ENCODE measurements at regions not wholly inside any gene's neighbourhood (a gene's known extent, or its start where the extent isn't known, plus 50 kb on each side); places are given as distances from the start of the nearest gene placed in this dataset.
"Not testable (repeated sequence)": the region's sequence is repeated elsewhere in the genome, so short reads cannot be mapped to it uniquely, and the experiment has no call there.

DNA sequence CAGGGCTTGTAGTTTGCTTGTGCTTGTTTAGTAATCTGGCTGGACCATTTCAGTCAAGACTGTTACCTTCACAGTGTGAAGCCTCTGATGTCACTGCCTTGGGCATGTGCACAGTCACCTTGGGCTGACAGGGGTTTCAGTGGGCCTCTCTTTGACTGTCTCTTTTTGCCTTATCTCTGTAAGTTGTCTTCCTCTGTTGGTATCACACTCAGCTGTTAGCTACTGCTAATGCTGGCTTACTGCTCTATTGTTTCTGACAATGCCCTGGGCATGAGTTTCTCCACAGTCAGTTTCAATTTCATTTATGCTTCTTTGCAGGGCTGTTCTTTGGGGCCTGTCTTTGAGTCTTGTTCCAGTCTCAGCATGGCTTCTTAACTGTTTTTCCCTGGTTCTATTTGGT lies 201.9 kb upstream of the SHH start:
- TF ChIP-seq, protein P1, sequence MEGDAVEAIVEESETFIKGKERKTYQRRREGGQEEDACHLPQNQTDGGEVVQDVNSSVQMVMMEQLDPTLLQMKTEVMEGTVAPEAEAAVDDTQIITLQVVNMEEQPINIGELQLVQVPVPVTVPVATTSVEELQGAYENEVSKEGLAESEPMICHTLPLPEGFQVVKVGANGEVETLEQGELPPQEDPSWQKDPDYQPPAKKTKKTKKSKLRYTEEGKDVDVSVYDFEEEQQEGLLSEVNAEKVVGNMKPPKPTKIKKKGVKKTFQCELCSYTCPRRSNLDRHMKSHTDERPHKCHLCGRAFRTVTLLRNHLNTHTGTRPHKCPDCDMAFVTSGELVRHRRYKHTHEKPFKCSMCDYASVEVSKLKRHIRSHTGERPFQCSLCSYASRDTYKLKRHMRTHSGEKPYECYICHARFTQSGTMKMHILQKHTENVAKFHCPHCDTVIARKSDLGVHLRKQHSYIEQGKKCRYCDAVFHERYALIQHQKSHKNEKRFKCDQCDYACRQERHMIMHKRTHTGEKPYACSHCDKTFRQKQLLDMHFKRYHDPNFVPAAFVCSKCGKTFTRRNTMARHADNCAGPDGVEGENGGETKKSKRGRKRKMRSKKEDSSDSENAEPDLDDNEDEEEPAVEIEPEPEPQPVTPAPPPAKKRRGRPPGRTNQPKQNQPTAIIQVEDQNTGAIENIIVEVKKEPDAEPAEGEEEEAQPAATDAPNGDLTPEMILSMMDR (IDR thresholded peaks at IDR 0.05; ENCODE audit: borderline replicate concordance, extremely low read depth, insufficient read depth), result no peak
- H3K9ac ChIP-seq (ENCODE audit: low read length in 3 of 3), result no peak overlapping the region
- peaks cover 0 to 4% (median 0%) of the 10 kb centered on the region in 3 donors for H3K9me3 ChIP-seq (ENCODE audit: control insufficient read depth in 2 of 3, insufficient read depth in 1 of 3, low read length in 3 of 3)
- DNase-seq, result no peak
- H3K4me1 ChIP-seq (ENCODE audit: control insufficient read depth in 2 of 3, insufficient read depth in 2 of 3, low read depth in 1 of 3, low read length in 3 of 3), result no peaks in the 10 kb centered on the region
- no peak overlapping the region for H3K27ac ChIP-seq (ENCODE audit: low read depth in 2 of 2, low read length in 2 of 2)
- intact Hi-C loops (cut with DNase I), result no loop called here
- no peaks in the 10 kb centered on the region for H3K36me3 ChIP-seq (ENCODE audit: control insufficient read depth in 2 of 3, insufficient read depth in 3 of 3, low read length in 3 of 3)
- H3K4me3 ChIP-seq (ENCODE audit: low read length in 3 of 3), result no peak overlapping the region
- no peaks in the 10 kb centered on the region for H3K27me3 ChIP-seq (ENCODE audit: control insufficient read depth, insufficient read depth, low read length)
- no peak for FAIRE-seq

DNA sequence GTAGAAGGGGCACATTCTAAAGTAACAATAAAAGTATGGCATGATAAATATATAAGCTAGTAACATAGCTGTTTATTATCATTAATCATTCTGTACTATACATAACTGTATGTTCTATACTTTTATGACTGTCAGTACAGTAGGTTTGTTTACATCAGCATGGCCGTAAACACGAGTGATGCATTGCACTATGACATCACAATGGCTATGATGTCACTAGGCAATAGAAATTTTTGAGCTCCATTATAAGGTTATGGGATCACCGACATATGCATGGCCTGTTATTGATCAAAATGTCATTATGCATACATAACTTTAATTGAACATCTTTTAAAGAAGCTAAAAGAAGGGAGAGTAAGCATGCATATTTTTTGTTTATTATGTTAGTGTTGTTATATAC lies 200.1 kb upstream of the SHH start:
- H3K9ac ChIP-seq (ENCODE audit: low read length in 3 of 3), result no peak overlapping the region
- H3K4me1 ChIP-seq (ENCODE audit: control insufficient read depth in 2 of 3, insufficient read depth in 2 of 3, low read depth in 1 of 3, low read length in 3 of 3), result no peaks in the 10 kb centered on the region
- no peak overlapping the region for H3K27ac ChIP-seq (ENCODE audit: low read depth in 2 of 2, low read length in 2 of 2)
- H3K36me3 ChIP-seq (ENCODE audit: control insufficient read depth in 2 of 3, insufficient read depth in 3 of 3, low read length in 3 of 3), result no peaks in the 10 kb centered on the region
- no peaks in the 10 kb centered on the region for H3K27me3 ChIP-seq (ENCODE audit: control insufficient read depth, insufficient read depth, low read length)
- H3K9me3 ChIP-seq (ENCODE audit: control insufficient read depth in 2 of 3, insufficient read depth in 1 of 3, low read length in 3 of 3), result peaks cover 0 to 5% (median 0%) of the 10 kb centered on the region in 3 donors
- TF ChIP-seq, protein P1 (IDR thresholded peaks at IDR 0.05; ENCODE audit: borderline replicate concordance, extremely low read depth, insufficient read depth), result no peak
- no peak for DNase-seq
- no peak for FAIRE-seq
- intact Hi-C loops (cut with DNase I), result no loop called here
- no peak overlapping the region for H3K4me3 ChIP-seq (ENCODE audit: low read length in 3 of 3)

DNA sequence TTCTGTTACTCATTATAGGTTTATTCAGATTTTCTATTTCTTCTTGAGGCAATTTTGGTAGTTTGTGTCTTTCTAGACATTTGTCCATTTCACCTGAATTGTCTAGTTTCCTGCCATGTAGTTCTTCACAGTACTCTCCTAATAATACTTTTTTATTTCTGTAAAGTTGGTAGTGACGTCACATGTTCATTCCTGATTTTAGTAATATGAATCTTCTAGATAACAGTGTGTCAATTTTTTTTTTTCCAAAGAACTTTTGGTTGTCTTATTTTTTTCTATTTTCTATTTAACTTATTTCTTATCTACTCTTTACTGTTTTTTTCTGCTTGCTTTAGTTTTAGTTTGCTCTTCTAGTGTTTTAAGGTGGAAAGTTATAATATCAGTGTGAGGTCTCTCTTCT lies 197.3 kb upstream of the SHH start:
- Histone ChIP-seq H3K27me3 (ENCODE audit: control insufficient read depth, insufficient read depth, low read length) (no peaks in the 10 kb centered on the region), H3K4me3 (ENCODE audit: low read length in 3 of 3) (no peak overlapping the region), H3K9me3 (ENCODE audit: control insufficient read depth in 2 of 3, insufficient read depth in 1 of 3, low read length in 3 of 3) (peaks cover 0 to 9% (median 0%) of the 10 kb centered on the region in 3 donors), H3K36me3 (ENCODE audit: control insufficient read depth in 2 of 3, insufficient read depth in 3 of 3, low read length in 3 of 3) (no peaks in the 10 kb centered on the region), H3K9ac (ENCODE audit: low read length in 3 of 3) (no peak overlapping the region), H3K27ac (ENCODE audit: low read depth in 2 of 2, low read length in 2 of 2) (no peak overlapping the region), H3K4me1 (ENCODE audit: control insufficient read depth in 2 of 3, insufficient read depth in 2 of 3, low read depth in 1 of 3, low read length in 3 of 3) (no peaks in the 10 kb centered on the region)
- intact Hi-C loops (cut with DNase I), result no loop called here
- no peak for FAIRE-seq
- TF ChIP-seq, protein P1 (IDR thresholded peaks at IDR 0.05; ENCODE audit: borderline replicate concordance, extremely low read depth, insufficient read depth), result no peak
- DNase-seq, result no peak

DNA sequence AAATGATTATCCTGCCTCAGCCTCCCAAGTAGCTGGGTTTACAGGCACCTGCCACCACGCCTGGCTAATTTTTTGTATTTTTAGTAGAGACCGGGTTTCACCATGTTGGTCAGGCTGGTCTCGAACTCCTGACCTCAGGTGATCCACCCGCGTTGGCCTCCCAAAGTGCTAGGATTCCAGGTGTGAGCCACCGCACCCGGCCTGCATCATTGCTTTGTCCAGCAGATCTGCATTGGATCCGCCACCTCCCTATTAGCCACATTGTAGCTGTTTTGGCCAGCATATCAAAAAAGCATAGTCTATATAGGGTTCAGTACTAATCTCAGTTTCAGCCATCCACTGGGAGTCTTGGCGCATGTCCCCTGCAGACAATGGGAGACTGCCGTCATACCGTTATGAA lies 194.6 kb upstream of the SHH start:
- H3K9ac ChIP-seq (ENCODE audit: low read length in 3 of 3); H3K27me3 ChIP-seq (ENCODE audit: control insufficient read depth, insufficient read depth, low read length); H3K36me3 ChIP-seq (ENCODE audit: control insufficient read depth in 2 of 3, insufficient read depth in 3 of 3, low read length in 3 of 3); H3K4me1 ChIP-seq (ENCODE audit: control insufficient read depth in 2 of 3, insufficient read depth in 2 of 3, low read depth in 1 of 3, low read length in 3 of 3); intact Hi-C loops (cut with DNase I); H3K27ac ChIP-seq (ENCODE audit: low read depth in 2 of 2, low read length in 2 of 2); FAIRE-seq; H3K4me3 ChIP-seq (ENCODE audit: low read length in 3 of 3); H3K9me3 ChIP-seq (ENCODE audit: control insufficient read depth in 2 of 3, insufficient read depth in 1 of 3, low read length in 3 of 3): not testable (repeated sequence)
- DNase-seq, result peak in 1 of 5 donors; percentile 25

All from kidney (tissue), 13 donors.